Osteoblast (primary cell): ENCODE measurements at regions not wholly inside any gene's neighbourhood (a gene's known extent, or its start where the extent isn't known, plus 50 kb on each side); places are given as distances from the start of the nearest gene placed in this dataset.

Experiments used
- DNase-seq: peaks from one replicate; pipeline ENCODE4 v3.0.0; 2011; ENCODE audit warnings: low spot score, mixed read lengths; ENCODE audit not compliant: insufficient read length; ENCODE audit errors: missing footprints
- H2AFZ ChIP-seq: 2 replicates; pipeline ENCODE4 v1.6.0; 2011; ENCODE audit warnings: mild to moderate bottlenecking, low read length
- H3K27ac ChIP-seq: 2 replicates; pipeline ENCODE4 v1.5.1; 2011; ENCODE audit warnings: mild to moderate bottlenecking, low read depth, low read length, moderate library complexity
- H3K27me3 ChIP-seq: 2 replicates; pipeline ENCODE4 v1.6.0; 2012; ENCODE audit warnings: mild to moderate bottlenecking, control low read depth, inconsistent platforms, low read length, moderate library complexity; ENCODE audit not compliant: insufficient read depth
- H3K36me3 ChIP-seq: 2 replicates; pipeline ENCODE4 v1.5.1; 2011; ENCODE audit warnings: mild to moderate bottlenecking, low read length, control low read depth, moderate library complexity; ENCODE audit not compliant: insufficient read depth
- H3K4me1 ChIP-seq: 2 replicates; pipeline ENCODE4 v1.5.1; 2011; ENCODE audit warnings: mild to moderate bottlenecking, low read length, control low read depth, moderate library complexity; ENCODE audit not compliant: insufficient read depth
- H3K4me2 ChIP-seq: 2 replicates; pipeline ENCODE4 v1.6.0; 2011; ENCODE audit warnings: mild to moderate bottlenecking, low read length; ENCODE audit not compliant: insufficient read depth
- H3K4me3 ChIP-seq: fragments of 200-600 bp; sonication (generic); 3 replicates; pipeline ENCODE4 v1.5.1; 2012; ENCODE audit warnings: mild to moderate bottlenecking, low read length, inconsistent platforms; ENCODE audit not compliant: insufficient read depth
- H3K79me2 ChIP-seq: 2 replicates; pipeline ENCODE4 v1.6.0; 2012; ENCODE audit warnings: mild to moderate bottlenecking, low read length, control low read depth, inconsistent platforms; ENCODE audit not compliant: insufficient read depth
- H3K9me3 ChIP-seq: 2 replicates; pipeline ENCODE4 v1.5.1; 2011; ENCODE audit warnings: low read depth, low read length, control low read depth
- H4K20me1 ChIP-seq: 2 replicates; pipeline ENCODE4 v1.6.0; 2012; ENCODE audit warnings: mild to moderate bottlenecking, low read length, control low read depth; ENCODE audit not compliant: insufficient read depth
- TF ChIP-seq, protein P1 (sequence below): IDR thresholded peaks from 2 replicates; pipeline ENCODE4 v1.5.1; 2011; ENCODE audit warnings: mild to moderate bottlenecking, low read depth, low read length, moderate library complexity; ENCODE audit errors: extremely low read depth

DNA sequence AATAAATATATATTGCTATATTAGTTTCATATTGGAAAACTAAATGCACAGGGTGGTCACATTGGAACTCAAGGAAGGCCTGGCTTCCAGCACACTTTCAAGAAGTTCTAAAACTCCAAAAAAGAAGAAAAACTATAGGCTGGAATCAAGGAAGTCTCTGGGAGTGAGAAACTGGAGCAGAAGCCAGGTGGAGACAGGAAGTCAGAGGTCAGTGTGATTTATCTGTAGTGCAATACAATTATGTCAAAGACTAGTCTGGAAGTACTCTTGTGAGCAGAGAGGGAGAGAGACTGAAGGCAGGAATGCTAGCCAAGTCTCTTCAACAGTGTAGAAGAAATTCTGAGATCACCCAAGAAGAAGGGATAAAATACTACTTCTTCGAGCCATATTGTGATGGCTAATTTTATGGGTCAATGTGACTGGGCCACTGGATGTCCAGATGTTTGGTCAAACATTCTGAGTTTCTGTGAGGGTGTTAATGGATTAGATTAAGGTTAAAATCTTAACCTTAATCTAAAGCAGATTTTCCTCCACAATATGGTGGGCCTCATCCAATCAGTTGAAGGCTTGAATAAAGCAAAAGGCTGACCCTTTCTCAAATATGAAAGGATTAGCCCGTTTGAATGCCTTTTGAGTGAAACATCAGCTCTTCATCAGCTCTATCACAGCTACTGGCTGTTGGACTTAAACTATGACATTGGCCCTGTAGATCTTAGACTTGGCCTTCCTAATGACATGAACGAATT is 208.0 kb downstream of the TDRD15 start:
- H3K4me3 ChIP-seq, result no peak overlapping the region
- H3K27me3 ChIP-seq, result no peaks in the 10 kb centered on the region
- H3K36me3 ChIP-seq, result no peaks in the 10 kb centered on the region
- no peaks in the 10 kb centered on the region for H3K79me2 ChIP-seq
- H3K9me3 ChIP-seq, result no peaks in the 10 kb centered on the region
- no peaks in the 10 kb centered on the region for H4K20me1 ChIP-seq
- H3K4me1 ChIP-seq, result no peaks in the 10 kb centered on the region
- TF ChIP-seq, protein P1, sequence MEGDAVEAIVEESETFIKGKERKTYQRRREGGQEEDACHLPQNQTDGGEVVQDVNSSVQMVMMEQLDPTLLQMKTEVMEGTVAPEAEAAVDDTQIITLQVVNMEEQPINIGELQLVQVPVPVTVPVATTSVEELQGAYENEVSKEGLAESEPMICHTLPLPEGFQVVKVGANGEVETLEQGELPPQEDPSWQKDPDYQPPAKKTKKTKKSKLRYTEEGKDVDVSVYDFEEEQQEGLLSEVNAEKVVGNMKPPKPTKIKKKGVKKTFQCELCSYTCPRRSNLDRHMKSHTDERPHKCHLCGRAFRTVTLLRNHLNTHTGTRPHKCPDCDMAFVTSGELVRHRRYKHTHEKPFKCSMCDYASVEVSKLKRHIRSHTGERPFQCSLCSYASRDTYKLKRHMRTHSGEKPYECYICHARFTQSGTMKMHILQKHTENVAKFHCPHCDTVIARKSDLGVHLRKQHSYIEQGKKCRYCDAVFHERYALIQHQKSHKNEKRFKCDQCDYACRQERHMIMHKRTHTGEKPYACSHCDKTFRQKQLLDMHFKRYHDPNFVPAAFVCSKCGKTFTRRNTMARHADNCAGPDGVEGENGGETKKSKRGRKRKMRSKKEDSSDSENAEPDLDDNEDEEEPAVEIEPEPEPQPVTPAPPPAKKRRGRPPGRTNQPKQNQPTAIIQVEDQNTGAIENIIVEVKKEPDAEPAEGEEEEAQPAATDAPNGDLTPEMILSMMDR, result no peak
- no peak overlapping the region for H2AFZ ChIP-seq
- H3K4me2 ChIP-seq, result no peak overlapping the region
- no peak overlapping the region for H3K27ac ChIP-seq
- DNase-seq, result no peak

DNA sequence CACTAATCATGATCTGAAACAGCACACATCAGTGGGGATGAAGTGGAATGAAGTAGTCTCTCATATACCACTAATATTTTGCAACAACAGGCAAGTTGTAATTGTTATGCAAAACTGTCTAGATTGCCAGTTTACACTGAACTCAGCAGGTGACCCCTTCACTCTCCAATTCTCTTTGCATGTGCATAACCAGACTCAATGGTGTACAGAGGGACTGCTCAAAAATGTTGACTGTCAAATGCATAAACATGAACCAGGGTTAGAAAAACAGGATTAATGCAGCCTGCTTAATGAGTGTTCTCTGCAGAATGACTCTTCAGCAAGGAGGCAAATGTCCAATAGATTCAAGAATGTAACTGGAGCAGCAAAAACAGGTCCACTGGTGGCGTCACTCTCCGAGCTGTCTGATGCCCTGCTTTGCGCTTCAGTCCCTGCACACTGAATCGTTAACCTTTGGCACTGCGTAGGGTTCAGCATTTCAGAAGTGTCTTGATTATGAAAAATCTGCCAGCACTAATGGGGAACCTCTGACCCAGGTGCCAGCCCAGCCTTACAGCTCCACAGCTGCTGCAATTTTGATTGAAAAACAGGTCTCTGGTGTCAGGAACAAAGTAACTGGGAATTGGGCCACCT is 209.3 kb downstream of the TDRD15 start:
- no peaks in the 10 kb centered on the region for H3K79me2 ChIP-seq
- H4K20me1 ChIP-seq, result no peaks in the 10 kb centered on the region
- no peak overlapping the region for H3K27ac ChIP-seq
- no peaks in the 10 kb centered on the region for H3K4me1 ChIP-seq
- no peaks in the 10 kb centered on the region for H3K9me3 ChIP-seq
- no peak overlapping the region for H3K4me2 ChIP-seq
- H3K4me3 ChIP-seq, result no peak overlapping the region
- DNase-seq, result no peak
- no peaks in the 10 kb centered on the region for H3K27me3 ChIP-seq
- no peaks in the 10 kb centered on the region for H3K36me3 ChIP-seq
- no peak overlapping the region for H2AFZ ChIP-seq
- TF ChIP-seq, protein P1, result no peak

DNA sequence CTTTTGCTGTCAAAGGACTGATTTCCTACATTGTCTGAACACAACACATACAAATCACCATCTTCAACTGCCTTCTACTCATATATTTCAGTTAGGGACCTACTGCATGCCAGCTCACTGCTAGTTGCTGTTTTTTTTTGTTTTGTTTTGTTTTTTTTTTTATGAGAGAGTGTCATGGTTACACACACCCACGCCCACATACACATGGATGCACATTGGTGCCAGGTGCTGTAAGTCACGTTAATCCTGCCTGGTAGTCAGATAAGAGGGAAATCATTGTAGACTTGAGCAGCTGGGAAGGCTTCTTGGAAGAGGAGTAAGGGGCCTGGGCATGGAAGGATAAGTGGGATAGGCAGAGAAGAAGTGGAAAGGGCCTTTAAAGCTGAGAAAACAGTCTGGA is 209.9 kb downstream of the TDRD15 start:
- H3K4me2 ChIP-seq, result no peak overlapping the region
- H3K4me3 ChIP-seq, result no peak overlapping the region
- no peaks in the 10 kb centered on the region for H3K4me1 ChIP-seq
- TF ChIP-seq, protein P1, result no peak
- no peaks in the 10 kb centered on the region for H4K20me1 ChIP-seq
- H3K36me3 ChIP-seq, result no peaks in the 10 kb centered on the region
- DNase-seq, result no peak
- H3K27me3 ChIP-seq, result no peaks in the 10 kb centered on the region
- no peaks in the 10 kb centered on the region for H3K79me2 ChIP-seq
- no peak overlapping the region for H2AFZ ChIP-seq
- H3K27ac ChIP-seq, result no peak overlapping the region
- H3K9me3 ChIP-seq, result no peaks in the 10 kb centered on the region

DNA sequence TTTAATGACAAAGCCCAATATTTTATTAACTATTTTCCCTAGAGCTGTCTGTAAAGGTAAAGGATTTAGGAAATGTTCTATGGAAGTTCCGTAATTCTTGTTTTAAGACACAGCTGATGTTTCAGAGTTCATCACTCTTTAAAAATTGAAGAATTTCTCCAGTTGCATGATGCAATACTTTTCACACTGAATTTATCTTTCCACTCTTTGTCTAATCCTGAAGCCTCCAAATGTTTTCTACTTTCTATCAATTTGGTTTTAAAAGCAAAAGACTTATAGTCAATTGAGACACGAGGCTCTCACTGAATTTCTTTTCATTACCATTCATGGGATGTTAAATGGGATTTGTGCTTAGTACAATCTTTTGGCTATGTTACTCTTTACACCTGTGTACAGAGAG is 223.2 kb downstream of the TDRD15 start:
- DNase-seq, result no peak
- H3K27ac ChIP-seq, result no peak overlapping the region
- no peaks in the 10 kb centered on the region for H3K4me1 ChIP-seq
- H3K27me3 ChIP-seq, result no peaks in the 10 kb centered on the region
- no peak overlapping the region for H3K4me3 ChIP-seq
- no peak overlapping the region for H2AFZ ChIP-seq
- no peak overlapping the region for H3K4me2 ChIP-seq
- TF ChIP-seq, protein P1, result no peak
- no peaks in the 10 kb centered on the region for H3K9me3 ChIP-seq
- no peaks in the 10 kb centered on the region for H3K79me2 ChIP-seq
- no peaks in the 10 kb centered on the region for H4K20me1 ChIP-seq
- H3K36me3 ChIP-seq, result no peaks in the 10 kb centered on the region
